ENCODE measurements at regions not wholly inside any gene's neighbourhood (a gene's known extent, or its start where the extent isn't known, plus 50 kb on each side); places are given as distances from the start of the nearest gene placed in this dataset.

DNA sequence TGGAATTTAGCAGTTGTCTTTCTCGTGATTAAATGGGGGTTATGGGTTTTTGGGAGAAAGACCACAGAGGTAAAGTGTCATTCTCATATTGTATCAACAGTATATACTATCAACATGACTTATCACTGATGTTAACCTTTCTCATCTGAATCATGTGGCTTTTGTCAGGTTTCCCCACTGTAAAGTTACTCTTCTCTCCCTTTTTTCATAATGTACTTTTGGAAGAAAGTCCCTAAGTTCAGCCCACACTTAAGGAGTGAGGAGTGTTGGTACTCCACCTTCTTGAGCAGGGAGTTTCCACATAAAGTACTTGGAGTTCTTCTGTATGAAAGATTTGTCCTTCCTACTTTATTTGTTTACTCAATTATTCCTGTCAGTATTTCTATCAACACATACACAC lies 169.9 kb downstream of the ZNF330 start:
- TF ChIP-seq, protein P1, sequence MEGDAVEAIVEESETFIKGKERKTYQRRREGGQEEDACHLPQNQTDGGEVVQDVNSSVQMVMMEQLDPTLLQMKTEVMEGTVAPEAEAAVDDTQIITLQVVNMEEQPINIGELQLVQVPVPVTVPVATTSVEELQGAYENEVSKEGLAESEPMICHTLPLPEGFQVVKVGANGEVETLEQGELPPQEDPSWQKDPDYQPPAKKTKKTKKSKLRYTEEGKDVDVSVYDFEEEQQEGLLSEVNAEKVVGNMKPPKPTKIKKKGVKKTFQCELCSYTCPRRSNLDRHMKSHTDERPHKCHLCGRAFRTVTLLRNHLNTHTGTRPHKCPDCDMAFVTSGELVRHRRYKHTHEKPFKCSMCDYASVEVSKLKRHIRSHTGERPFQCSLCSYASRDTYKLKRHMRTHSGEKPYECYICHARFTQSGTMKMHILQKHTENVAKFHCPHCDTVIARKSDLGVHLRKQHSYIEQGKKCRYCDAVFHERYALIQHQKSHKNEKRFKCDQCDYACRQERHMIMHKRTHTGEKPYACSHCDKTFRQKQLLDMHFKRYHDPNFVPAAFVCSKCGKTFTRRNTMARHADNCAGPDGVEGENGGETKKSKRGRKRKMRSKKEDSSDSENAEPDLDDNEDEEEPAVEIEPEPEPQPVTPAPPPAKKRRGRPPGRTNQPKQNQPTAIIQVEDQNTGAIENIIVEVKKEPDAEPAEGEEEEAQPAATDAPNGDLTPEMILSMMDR (IDR thresholded peaks at IDR 0.05) = no peak
- TF ChIP-seq NFIC (IDR thresholded peaks at IDR 0.05; ENCODE audit: borderline replicate concordance) (no peak), JUND (IDR thresholded peaks at IDR 0.05) (no peak), GATA2 (CRISPR knock-in tag; IDR thresholded peaks at IDR 0.05) (no peak), RXRA (IDR thresholded peaks at IDR 0.05; ENCODE audit: borderline replicate concordance, low read depth) (no peak), RAD21 (IDR thresholded peaks at IDR 0.05; ENCODE audit: low read length) (no peak)
- TF ChIP-seq, protein P2, sequence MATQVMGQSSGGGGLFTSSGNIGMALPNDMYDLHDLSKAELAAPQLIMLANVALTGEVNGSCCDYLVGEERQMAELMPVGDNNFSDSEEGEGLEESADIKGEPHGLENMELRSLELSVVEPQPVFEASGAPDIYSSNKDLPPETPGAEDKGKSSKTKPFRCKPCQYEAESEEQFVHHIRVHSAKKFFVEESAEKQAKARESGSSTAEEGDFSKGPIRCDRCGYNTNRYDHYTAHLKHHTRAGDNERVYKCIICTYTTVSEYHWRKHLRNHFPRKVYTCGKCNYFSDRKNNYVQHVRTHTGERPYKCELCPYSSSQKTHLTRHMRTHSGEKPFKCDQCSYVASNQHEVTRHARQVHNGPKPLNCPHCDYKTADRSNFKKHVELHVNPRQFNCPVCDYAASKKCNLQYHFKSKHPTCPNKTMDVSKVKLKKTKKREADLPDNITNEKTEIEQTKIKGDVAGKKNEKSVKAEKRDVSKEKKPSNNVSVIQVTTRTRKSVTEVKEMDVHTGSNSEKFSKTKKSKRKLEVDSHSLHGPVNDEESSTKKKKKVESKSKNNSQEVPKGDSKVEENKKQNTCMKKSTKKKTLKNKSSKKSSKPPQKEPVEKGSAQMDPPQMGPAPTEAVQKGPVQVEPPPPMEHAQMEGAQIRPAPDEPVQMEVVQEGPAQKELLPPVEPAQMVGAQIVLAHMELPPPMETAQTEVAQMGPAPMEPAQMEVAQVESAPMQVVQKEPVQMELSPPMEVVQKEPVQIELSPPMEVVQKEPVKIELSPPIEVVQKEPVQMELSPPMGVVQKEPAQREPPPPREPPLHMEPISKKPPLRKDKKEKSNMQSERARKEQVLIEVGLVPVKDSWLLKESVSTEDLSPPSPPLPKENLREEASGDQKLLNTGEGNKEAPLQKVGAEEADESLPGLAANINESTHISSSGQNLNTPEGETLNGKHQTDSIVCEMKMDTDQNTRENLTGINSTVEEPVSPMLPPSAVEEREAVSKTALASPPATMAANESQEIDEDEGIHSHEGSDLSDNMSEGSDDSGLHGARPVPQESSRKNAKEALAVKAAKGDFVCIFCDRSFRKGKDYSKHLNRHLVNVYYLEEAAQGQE (IDR thresholded peaks at IDR 0.05; ENCODE audit: low read depth, low read length) = no peak

Measured in SK-N-SH (cell line).